Skeletal muscle satellite cell (primary cell): ENCODE measurements at regions not wholly inside any gene's neighbourhood (a gene's known extent, or its start where the extent isn't known, plus 50 kb on each side); places are given as distances from the start of the nearest gene placed in this dataset.
"Not testable (repeated sequence)": the region's sequence is repeated elsewhere in the genome, so short reads cannot be mapped to it uniquely, and the experiment has no call there.

Experiments
- H3K27me3 ChIP-seq: 2 replicates; pipeline ENCODE4 v1.7.0; 2013; ENCODE audit warnings: low read length; ENCODE audit not compliant: control insufficient read depth, insufficient read depth
- H3K36me3 ChIP-seq: 2 replicates; pipeline ENCODE4 v1.7.0; 2013; ENCODE audit warnings: mild to moderate bottlenecking, control low read depth, low read length; ENCODE audit not compliant: insufficient read depth
- H3K4me1 ChIP-seq: 2 replicates; pipeline ENCODE4 v1.7.0; 2013; ENCODE audit warnings: low read length; ENCODE audit not compliant: control insufficient read depth, insufficient read depth
- H3K4me2 ChIP-seq: 2 replicates; pipeline ENCODE4 v1.7.0; 2013; ENCODE audit warnings: mild to moderate bottlenecking, low read length
- H3K4me3 ChIP-seq: 2 replicates; pipeline ENCODE4 v1.7.0; 2013; ENCODE audit warnings: low read length
- H3K9ac ChIP-seq: 2 replicates; pipeline ENCODE4 v1.7.0; 2013; ENCODE audit warnings: mild to moderate bottlenecking, low read depth, low read length, moderate library complexity
- H3K9me3 ChIP-seq: replicated peaks from 2 replicates; pipeline ENCODE4 v1.7.0; 2013; ENCODE audit warnings: mild to moderate bottlenecking, control low read depth, low read length

DNA sequence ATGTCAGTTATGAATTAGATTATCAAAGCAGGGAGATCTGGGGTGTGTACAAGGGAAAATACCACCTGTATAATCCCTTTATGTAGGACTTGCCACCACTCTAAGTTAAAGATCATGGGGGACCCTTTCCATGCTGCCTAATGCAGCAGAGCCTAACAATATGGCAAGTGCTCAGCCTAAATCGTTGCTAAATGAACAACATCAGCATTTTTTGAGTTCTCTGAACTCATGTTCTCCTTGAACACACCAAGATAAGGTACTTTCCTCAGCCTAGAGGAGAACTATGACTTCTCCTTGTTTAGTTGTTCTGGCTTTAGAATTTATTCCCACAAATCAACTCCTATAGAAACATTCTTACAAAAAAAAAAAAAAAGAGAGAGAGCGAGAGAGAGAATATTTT is 177.0 kb downstream of the DUSP10 start:
- no peak overlapping the region for H3K4me2 ChIP-seq
- no peaks in the 10 kb centered on the region for H3K36me3 ChIP-seq
- no peak overlapping the region for H3K4me3 ChIP-seq
- peaks cover 7% of the 10 kb centered on the region for H3K4me1 ChIP-seq
- no peaks in the 10 kb centered on the region for H3K9me3 ChIP-seq
- no peaks in the 10 kb centered on the region for H3K27me3 ChIP-seq
- no peak overlapping the region for H3K9ac ChIP-seq

DNA sequence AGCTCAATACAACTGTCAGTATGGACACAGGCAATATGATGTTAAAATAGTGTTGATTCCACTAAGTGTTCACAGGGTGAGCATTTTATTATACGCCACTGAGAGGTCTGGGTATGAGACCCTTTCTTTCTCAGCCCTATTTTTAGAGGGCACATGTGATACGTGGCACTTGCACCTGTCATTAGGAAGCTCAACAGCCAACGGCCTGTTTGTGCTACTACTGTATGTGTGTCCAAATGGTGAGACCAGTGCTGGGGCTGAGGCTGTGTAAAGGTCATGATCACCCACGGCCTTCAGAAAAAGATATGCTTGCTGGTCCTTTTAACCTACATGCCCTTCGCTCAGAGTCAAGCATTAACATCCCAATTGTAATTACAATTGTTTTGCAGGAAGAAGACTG is 176.2 kb downstream of the DUSP10 start:
- Histone ChIP-seq H3K4me1 (peaks cover 7% of the 10 kb centered on the region), H3K4me2 (no peak overlapping the region), H3K4me3 (no peak overlapping the region), H3K27me3 (no peaks in the 10 kb centered on the region), H3K36me3 (no peaks in the 10 kb centered on the region), H3K9ac (no peak overlapping the region), H3K9me3 (no peaks in the 10 kb centered on the region)

DNA sequence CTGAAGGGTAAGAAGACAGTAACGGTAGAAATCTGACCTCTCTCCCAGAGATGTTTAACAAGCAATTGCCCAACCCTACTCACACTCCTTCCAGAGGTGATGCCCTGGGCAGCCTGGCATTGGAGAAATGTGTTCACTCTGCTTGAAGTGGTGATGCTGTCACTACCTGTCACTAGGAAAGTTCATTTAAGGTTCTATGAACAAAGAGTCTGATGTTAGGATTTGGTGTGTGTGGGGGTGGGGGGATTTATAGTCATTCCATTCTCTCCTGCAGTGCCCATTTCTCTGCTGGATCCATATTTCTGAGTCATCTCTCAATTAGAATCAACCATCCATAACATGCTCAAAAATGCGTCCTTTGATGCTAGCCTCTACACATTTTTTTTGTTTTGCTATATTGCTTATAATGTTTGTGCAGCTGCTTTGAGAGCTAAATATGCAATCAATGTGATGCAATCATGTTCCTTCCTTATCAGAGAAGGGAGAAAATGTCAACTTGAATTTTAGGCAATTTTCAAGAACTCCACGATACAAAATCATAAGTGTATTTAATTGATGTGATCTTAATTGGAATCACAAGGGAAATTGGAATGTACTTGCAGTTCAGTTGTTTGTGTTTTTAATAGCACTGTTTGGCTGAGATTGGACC is 173.9 kb downstream of the DUSP10 start:
- no peak overlapping the region for H3K4me3 ChIP-seq
- peaks cover 7% of the 10 kb centered on the region for H3K4me1 ChIP-seq
- H3K27me3 ChIP-seq = no peaks in the 10 kb centered on the region
- no peak overlapping the region for H3K9ac ChIP-seq
- no peaks in the 10 kb centered on the region for H3K9me3 ChIP-seq
- H3K4me2 ChIP-seq = no peak overlapping the region
- H3K36me3 ChIP-seq = no peaks in the 10 kb centered on the region

DNA sequence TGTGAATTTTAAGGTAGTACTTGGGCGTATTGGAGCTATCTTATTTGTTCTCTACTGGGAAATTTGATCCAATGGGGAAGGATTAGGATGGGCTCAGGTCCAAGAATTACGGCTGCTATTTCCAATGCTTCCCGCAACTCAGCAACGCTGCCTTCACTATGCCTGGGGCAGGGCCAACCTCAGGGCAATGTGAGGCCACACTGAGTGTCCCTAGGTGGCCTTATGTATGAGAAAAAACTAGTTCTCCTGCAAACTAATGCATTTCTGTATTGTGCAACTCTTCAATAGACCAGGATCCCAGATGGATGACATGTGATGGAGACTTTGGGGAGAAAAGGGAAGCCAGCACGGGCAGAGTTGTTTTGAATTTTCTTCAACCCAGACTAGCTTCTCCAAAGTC is 168.1 kb downstream of the DUSP10 start:
- H3K4me3 ChIP-seq = no peak overlapping the region
- no peaks in the 10 kb centered on the region for H3K36me3 ChIP-seq
- no peak overlapping the region for H3K9ac ChIP-seq
- no peaks in the 10 kb centered on the region for H3K9me3 ChIP-seq
- H3K4me1 ChIP-seq = no peaks in the 10 kb centered on the region
- H3K27me3 ChIP-seq = no peaks in the 10 kb centered on the region
- no peak overlapping the region for H3K4me2 ChIP-seq

DNA sequence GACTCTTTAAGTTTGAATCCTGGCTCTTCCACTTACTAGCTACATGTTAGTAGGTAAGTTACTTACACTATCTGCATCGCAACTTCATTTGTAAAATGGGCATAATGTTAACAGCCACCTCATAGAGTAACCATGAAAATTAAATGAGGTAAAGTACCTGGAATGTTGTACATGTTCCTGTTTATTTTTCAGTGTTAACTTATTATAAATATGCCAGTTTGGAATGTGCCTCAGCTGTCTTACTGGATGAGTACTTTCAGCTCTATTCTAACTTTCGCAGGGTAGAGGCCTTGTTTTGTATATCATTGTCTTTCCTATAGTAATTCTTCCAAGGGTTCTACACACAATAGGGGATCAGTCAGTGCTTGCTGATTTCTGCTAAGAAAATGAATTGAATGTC is 167.4 kb downstream of the DUSP10 start:
- Histone ChIP-seq H3K27me3 (no peaks in the 10 kb centered on the region), H3K4me1 (no peaks in the 10 kb centered on the region), H3K9ac (no peak overlapping the region), H3K9me3 (no peaks in the 10 kb centered on the region), H3K4me3 (no peak overlapping the region), H3K4me2 (no peak overlapping the region), H3K36me3 (no peaks in the 10 kb centered on the region)

DNA sequence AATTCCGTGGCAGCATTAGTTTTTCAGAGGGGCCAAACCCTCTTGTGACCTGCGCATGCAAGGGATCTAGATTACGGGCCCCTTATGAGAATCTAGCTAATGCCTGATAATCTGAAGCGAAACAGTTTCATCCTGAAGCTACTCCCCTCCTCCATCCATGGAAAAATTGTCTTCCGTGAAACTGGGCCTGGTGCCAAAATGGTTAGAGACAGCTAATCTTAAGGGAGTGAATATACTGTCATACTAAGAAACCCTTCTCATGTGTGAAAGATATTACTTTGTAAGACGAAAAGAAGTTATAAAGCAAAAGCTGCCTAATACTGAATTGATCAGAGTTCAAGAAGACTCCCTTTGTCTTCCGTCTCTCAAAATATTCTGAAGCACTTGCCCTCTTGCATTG is 166.3 kb downstream of the DUSP10 start:
- H3K4me3 ChIP-seq = no peak overlapping the region
- H3K36me3 ChIP-seq = no peaks in the 10 kb centered on the region
- H3K4me2 ChIP-seq = no peak overlapping the region
- H3K9me3 ChIP-seq = no peaks in the 10 kb centered on the region
- H3K4me1 ChIP-seq = no peaks in the 10 kb centered on the region
- H3K27me3 ChIP-seq = no peaks in the 10 kb centered on the region
- H3K9ac ChIP-seq = no peak overlapping the region

DNA sequence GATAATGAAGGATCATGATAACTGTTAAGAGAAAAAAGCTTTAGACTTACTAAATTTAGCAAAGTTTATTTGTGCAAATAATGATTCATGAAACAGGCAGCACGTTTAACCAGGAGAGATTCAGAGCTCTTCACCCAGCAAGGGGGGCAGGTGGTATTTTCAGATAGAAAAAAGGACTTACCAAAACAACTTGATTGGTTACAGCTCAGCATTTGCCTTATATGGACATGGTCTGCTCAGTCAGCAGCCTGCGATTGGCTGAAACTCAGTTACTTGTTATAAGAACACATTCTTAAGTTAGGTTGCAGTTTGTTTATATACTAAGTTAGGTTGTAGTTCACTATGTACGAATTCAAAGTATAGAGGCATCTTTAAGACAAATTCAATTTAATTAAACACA is 165.6 kb downstream of the DUSP10 start:
- Histone ChIP-seq H3K36me3 (no peaks in the 10 kb centered on the region), H3K4me1 (no peaks in the 10 kb centered on the region), H3K9ac (no peak overlapping the region), H3K4me2 (no peak overlapping the region), H3K27me3 (no peaks in the 10 kb centered on the region), H3K4me3 (no peak overlapping the region), H3K9me3 (no peaks in the 10 kb centered on the region)

DNA sequence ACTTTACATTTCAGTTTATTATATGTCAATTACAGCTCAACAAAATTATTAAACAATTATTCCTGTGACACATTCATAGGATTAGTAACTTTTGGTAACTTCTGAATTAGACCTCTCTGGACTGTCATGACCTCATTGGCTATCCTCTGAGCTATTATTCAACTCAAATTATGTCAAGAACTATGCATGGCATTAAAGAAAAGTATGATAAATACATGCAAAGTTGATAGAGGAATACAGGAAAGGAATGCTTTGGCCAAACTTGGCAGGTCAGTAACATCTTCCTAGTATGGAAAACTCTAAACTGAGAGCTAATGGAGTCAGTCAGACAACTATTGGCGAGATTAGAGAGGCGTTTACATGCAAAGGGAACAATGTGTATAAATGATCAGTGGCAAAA is 158.4 kb downstream of the DUSP10 start:
- Histone ChIP-seq H3K9ac (no peak overlapping the region), H3K4me3 (no peak overlapping the region), H3K9me3 (no peaks in the 10 kb centered on the region), H3K4me2 (no peak overlapping the region), H3K27me3 (no peaks in the 10 kb centered on the region), H3K4me1 (no peaks in the 10 kb centered on the region), H3K36me3 (no peaks in the 10 kb centered on the region)

DNA sequence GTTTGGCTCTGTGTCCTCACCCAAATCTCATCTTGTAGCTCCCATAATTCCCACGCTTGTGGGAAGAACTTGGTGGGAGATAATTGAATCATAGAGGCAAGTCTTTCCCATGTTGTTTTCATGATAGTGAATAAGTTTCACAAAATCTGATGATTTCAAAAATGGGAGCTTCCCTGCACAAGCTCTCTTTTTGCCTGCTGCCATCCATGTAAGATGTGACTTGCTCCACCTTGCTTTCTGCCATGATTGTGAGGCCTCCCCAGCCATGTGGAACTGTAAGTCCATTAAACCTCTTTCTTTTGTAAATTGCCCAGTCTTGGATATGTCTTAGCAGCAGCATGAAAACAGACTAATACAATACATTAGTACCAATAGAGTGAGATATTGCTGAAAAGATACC is 154.9 kb downstream of the DUSP10 start:
- H3K4me1 ChIP-seq, H3K9ac ChIP-seq, H3K4me2 ChIP-seq, H3K27me3 ChIP-seq, H3K36me3 ChIP-seq, H3K9me3 ChIP-seq, H3K4me3 ChIP-seq: not testable (repeated sequence)

DNA sequence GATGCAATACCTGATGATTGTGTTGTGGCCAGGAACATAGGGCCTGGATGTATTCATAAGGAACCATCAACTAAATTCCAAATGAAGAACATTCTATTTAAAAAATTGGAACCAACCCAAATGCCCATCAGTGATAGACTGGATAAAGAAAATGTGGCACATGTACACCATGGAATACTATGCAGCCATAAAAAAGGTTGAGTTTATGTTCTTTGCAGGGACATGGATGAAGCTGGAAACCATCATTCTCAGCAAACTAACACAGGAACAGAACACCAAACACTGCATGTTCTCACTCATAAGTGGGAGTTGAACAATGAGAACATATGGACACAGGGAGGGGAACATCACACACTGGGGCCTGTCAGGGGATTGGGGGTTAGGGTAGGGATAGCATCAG is 150.6 kb downstream of the DUSP10 start:
- H3K9me3 ChIP-seq, H3K36me3 ChIP-seq, H3K9ac ChIP-seq, H3K27me3 ChIP-seq, H3K4me1 ChIP-seq, H3K4me3 ChIP-seq, H3K4me2 ChIP-seq: not testable (repeated sequence)

DNA sequence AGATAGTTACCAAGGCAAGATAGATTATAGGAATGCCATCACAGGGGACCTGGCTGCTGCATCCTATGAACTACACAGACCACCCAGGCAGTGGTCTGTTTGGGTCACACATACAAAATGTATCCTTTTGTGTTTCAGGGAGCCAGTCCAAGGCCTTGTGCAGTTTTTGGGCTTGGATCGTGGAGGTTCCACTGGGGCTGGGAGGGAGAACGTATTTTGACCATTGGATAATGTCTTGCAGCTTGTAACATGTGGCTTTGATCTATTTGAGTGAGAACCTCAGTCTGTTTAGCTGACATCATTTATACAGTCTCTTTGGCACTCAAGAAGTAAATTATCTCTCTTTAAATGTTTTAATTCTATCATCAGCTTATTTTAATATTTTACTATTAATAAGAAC is 147.3 kb downstream of the DUSP10 start:
- H3K36me3 ChIP-seq = no peaks in the 10 kb centered on the region
- H3K4me2 ChIP-seq = no peak overlapping the region
- no peak overlapping the region for H3K9ac ChIP-seq
- H3K9me3 ChIP-seq = no peaks in the 10 kb centered on the region
- no peaks in the 10 kb centered on the region for H3K27me3 ChIP-seq
- no peak overlapping the region for H3K4me3 ChIP-seq
- H3K4me1 ChIP-seq = no peaks in the 10 kb centered on the region

DNA sequence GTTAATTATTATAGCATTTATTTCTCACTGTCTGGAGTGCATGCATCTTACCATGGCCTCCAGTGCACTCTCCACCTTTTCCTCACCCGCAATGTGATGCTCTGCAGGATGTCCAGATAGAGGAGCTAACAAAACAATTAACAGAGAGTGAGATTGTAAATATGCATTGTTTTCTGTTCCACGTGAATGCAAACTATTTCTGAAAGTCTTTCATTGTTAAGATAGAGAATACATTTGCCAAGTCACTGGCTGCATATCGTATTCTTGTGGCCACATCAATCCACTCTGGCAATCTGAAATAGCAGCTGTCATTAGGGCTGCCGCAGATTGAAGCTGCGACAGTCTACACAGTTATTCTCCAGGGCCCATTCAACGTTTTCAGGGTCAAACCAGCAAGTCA is 143.8 kb downstream of the DUSP10 start:
- H3K36me3 ChIP-seq = no peaks in the 10 kb centered on the region
- no peaks in the 10 kb centered on the region for H3K9me3 ChIP-seq
- H3K4me2 ChIP-seq = no peak overlapping the region
- H3K27me3 ChIP-seq = no peaks in the 10 kb centered on the region
- H3K4me1 ChIP-seq = no peaks in the 10 kb centered on the region
- no peak overlapping the region for H3K4me3 ChIP-seq
- no peak overlapping the region for H3K9ac ChIP-seq
